Activated naive CD8-positive, alpha-beta T cell treated with anti-CD3 and anti-CD28 coated beads, Interleukin-2, amount 50 U/mL, for 16 hours (primary cell): ENCODE measurements at regions not wholly inside any gene's neighbourhood (a gene's known extent, or its start where the extent isn't known, plus 50 kb on each side); places are given as distances from the start of the nearest gene placed in this dataset.

ENCODE experiments used
- DNase-seq: peaks from one replicate; pipeline ENCODE4 v3.0.0-alpha.2; 2020; ENCODE audit warnings: low read depth, low spot score

GRCh38 chr3:43894176-43895049 is 203.7 kb downstream of the ABHD5 start:
- no peak for DNase-seq

GRCh38 chr3:43895573-43895972 is 204.8 kb downstream of the ABHD5 start:
- DNase-seq, result no peak

- DNase-seq, result no peak
Measured at GRCh38 chr3:43902415-43902814, 211.7 kb downstream of the ABHD5 start.

DNA sequence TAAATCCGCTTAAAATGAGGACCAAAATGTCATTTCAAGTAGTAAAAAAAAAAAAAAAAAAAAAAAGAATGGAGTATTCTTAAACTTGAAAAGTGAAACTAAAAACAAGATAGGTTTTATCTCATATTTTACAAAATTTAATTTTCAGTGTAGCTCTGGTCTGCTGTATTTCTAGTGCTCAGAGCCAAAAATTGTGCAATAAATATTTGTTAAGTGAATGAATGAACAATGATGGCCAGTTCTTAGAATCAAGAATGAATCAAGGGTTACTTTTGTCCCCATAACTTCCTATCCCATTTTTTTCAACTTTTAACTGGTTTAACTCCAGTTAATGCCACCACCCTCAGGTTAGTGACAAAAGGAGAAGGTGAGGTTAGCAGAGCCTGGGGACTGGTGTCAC is 214.4 kb downstream of the ABHD5 start:
- no peak for DNase-seq

DNA sequence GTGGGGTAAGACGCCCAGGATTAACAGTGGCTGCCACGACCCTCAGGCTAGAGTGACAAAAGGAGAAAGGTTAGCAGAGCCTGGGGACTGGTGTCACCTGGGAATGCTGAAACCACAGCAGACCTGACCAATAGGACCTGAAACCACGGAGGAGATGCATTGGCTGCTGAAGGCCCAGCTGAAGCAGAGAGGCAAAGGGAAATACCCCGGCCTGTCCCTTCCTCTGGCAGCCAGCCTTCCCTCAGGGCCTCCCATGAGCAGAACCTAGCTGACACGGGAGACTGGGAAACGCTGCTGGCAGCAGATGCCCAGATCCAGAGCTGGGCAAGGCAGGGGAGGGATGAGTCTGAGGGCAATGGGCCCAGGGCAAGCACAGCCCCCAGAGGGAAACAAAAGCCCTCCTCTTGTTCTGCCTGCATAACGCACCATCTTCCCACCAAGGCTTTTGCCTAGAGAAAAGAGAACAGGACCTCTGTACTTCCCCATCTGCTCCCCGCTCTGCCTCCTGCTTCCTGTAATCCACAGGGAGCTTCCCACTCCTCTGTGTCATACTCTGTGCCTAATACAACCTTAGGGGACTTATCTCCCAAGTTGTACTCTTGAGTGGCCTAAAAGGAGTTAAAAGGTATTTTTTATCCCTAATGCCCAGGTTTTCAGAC is 216.2 kb downstream of the ABHD5 start:
- DNase-seq, result no peak

- no peak for DNase-seq
Measured at GRCh38 chr3:43907508-43907858, 216.7 kb downstream of the ABHD5 start.

DNA sequence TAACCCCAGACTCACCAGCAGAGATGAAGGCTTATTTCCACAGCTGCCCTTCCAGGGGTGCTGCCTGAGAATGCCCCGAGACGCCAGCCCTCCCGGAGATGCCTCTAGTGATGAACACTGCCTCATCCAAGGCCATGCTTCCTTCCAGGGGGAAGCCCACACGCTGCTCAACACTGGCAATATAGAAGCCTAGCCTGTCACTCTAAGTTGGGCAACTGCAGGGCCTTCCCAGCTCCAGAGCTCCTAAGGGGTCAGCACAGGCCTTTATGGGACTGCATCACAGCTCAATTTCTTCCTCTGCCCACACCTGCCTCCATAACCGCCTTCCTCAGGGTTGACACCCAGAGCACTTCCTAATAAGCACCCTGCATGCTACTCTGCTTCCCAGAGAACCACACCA is 217.7 kb downstream of the ABHD5 start:
- no peak for DNase-seq

GRCh38 chr3:43909149-43909548 is 218.4 kb downstream of the ABHD5 start:
- DNase-seq, result no peak

DNA sequence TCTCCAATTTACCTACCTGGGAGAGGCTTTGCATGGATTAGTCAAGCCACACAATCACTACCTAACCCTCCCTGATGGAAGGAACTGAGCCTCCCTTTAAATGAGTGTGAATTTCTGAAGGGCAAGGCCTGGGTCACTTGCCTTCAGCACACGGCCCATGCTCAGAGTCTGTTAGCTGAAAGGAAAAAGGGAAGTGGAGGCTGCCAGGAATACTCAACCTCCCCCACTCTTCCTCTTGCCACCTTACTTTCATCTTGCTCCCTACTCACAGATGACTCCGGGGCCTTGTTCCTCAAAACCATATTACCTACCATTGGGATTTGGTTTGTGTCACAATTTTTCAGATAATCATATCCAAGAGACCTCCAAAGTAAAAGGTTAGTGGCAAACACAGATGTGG is 220.0 kb downstream of the ABHD5 start:
- DNase-seq, result no peak

DNA sequence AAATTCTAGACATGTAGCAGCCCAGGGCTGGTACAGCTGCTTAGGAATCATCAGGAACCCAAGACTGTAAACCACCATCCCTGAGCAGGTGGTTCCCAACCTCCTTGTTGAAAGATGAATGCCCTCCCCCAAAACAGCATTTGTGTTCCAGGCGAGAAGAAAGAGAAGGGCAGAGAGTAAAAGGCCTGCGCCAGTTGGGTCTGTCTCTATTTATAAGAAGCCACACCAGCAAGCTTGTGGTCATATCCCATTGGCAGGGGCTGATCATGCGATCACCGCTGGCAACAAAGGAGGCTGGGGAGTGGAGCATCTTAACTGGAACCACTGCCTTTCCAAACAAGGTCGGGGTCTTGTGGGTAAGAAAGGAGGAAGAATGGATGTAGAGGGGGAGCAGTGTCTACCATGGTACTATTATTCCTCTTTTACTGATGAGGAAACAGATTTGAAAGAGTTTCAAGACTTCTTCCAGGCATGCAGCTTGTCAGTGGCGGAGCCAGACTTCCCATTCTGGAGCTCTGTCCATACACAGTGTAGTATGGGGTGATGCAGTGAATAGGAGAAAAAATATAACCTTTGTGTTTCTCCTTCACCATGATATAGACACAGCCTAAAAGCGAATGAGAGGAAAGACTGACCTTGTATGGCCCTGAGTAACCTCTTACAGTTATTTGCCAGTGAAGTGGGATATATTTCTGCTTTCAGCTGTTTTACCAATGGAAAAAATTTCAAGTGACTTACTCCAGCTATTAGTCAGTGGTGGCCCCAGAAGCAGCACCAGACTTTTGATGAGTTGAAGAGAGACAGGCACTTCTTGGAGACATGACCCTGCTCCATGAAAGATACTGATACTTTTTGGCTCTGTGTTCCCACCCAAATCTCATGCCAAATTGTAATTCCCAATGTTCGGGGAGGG is 222.6 kb downstream of the ABHD5 start:
- DNase-seq, result no peak

DNA sequence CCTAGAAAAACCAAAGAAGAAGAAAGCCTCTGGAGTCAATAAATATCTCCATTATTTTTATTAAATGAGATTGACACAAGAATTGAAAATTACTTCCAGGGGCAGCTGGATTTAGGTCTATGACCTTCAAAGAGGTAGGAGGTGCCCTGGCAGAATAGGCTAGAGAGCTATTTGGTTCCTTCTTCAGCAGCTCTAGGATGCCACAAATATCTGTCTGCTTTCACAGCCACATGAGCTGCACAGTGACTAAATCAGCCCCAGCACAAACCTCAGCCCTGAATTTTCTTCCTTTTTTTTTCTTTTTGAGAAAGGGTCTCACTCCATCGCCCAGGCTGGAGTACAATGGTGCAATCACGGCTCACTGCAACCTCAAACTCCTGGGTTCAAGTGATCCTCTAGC is 223.5 kb downstream of the ABHD5 start:
- no peak for DNase-seq

- DNase-seq, result no peak
Measured at GRCh38 chr3:43915546-43915945, 224.8 kb downstream of the ABHD5 start.

GRCh38 chr3:43917361-43917760 is 226.6 kb downstream of the ABHD5 start:
- no peak for DNase-seq

DNA sequence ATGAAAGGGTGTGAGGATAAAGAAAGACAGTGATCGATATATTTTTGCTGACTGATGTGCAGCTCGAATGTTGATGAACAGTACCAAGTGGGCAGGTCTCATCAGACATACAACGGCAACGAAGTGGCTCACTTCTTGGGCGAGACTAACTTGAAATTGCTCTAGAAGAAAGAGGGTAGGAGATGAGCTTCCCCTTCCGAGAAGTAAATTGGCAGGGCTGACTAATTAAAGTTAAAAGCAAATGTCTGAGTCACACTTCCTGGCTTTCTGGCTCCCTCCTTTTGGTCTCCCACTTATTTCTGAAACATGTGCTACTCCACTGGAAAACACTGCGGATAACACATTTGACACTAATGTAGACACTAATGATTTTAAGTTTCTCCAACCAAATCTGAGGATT is 228.3 kb downstream of the ABHD5 start:
- no peak for DNase-seq

DNA sequence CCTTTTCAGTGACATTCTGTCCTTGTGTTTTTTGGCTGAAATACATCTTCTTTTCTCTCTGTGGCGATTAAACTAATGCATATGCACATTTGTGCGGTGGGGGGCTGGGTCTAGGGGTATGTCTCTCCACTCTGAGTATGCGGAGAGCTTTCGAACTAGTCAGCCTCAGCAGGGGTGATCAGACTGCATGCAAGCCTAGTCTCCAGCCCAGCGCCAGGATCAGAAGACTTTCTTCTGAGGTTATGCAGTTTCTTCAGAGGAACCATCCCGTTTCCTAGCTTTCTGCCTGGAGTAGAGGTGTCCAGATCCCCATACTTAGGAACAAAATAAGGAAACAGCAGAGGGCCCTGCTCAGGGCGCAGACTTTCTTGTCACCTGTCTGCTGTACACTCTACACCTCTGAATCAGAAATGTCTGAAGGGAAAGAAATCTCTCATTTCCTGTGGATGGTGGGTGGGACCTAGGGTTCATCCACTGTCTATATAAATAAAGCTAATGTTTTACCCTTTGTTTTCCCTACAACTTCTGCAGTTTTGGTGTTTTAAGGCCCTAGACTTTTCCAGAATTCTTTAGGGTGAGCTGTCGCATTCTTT is 230.4 kb downstream of the ABHD5 start:
- no peak for DNase-seq

- no peak for DNase-seq
Measured at GRCh38 chr3:43922374-43922773, 231.6 kb downstream of the ABHD5 start.

DNA sequence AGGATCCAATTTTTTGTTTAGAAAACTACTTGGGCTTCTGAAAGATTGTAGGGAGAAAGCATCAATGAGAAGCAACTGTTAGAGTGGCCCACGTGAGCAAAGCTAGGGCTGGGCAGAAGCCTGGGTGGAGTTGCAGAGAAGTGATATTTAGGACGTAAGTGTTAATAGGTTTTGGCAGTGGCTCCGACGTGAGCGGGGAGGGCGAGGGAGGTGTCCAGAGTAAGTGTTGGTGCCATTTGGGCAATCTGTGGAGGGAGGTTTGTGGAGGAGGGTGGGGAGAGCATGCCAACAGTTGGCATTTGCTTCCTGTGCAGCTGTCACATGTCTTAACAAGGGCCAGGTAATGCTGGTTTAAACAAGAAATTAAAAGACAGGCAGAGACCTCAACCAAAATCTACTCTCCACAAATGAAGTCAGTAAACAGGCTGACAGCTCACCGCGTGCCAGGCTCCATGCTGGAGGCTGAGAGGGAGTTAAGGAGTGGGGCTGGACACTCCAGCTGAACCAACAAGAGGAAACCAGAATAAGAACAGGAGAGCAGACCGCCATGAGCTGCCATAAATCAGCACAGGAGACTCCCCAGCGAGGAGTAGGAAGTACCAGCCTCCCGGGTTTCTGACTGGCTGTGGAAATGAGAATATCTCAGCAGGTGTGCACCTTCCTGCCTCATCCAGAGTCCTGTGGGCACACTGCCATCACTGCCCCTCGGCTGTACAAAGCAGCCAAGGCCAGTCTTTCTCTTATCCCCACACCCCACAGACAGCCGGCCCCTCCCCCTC is 232.6 kb downstream of the ABHD5 start:
- no peak for DNase-seq

DNA sequence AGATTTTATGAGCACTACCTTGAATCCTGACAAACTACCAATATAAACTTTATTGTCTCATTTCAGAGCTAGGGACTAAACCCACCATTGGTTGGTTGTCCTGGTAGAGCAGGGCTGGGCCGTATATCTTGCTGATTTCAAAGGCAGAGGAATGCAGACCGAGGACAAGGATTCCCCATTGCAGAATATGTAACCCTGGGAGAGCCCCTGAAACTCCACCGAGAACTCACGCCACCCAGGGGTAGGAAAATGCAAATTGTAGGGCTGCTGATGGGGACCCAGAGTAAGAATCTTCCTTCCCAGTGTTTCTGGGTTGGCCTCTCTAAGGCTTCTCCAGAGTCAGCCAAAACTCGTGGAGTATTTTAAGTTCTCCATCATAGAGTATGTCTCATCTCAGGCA is 235.3 kb downstream of the ABHD5 start:
- DNase-seq, result no peak

GRCh38 chr3:43932921-43933320 is 242.2 kb downstream of the ABHD5 start:
- DNase-seq, result no peak

DNA sequence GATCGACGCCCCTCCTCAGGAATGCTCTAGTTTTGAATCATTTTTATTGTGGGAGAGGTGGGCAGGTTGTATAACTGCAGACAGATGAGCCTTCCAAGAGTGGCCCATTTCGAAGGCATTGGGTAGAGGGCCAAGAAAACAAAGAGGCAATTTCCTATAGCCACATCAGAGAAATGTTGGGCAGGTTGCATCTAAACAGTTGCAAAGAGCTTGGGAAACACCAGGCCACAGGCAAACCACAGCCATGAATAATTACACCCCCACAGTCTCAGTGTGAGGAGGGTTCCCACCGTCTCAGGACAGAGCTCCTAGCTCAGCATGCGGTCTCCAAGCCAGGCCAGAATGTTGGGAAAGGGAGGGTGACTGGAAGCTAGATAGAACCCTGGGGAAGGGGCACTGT is 257.3 kb downstream of the ABHD5 start:
- no peak for DNase-seq

- DNase-seq, result no peak
Measured at GRCh38 chr3:43949594-43949993, 258.9 kb downstream of the ABHD5 start.
